Esophagus (tissue), 2 donors: ENCODE measurements at regions not wholly inside any gene's neighbourhood (a gene's known extent, or its start where the extent isn't known, plus 50 kb on each side); places are given as distances from the start of the nearest gene placed in this dataset.

Source experiments
- H3K27ac ChIP-seq, 2 donors: one replicate each; pipeline ENCODE4 v1.5.1; 2013; ENCODE audit warnings: low read depth in 2 of 2, mild to moderate bottlenecking in 2 of 2, inconsistent platforms in 1 of 2, low read length in 1 of 2, moderate library complexity in 1 of 2
- H3K27me3 ChIP-seq, 2 donors: one replicate each; pipeline ENCODE4 v1.6.1; 2013; ENCODE audit warnings: low read length in 2 of 2, control low read depth in 1 of 2, mild to moderate bottlenecking in 1 of 2; ENCODE audit not compliant: insufficient read depth in 2 of 2, control insufficient read depth in 1 of 2
- H3K36me3 ChIP-seq, 2 donors: one replicate each; pipeline ENCODE4 v1.6.1; 2013; ENCODE audit warnings: low read length in 1 of 2; ENCODE audit not compliant: control insufficient read depth in 2 of 2, insufficient read depth in 2 of 2
- H3K4me1 ChIP-seq, 2 donors: one replicate each; pipeline ENCODE4 v1.6.1; 2013; ENCODE audit warnings: low read length in 1 of 2; ENCODE audit not compliant: control insufficient read depth in 2 of 2, insufficient read depth in 2 of 2
- H3K4me3 ChIP-seq, 2 donors: one replicate each; pipeline ENCODE4 v1.5.1; 2013; ENCODE audit warnings: low read length in 2 of 2, mild to moderate bottlenecking in 2 of 2, low read depth in 1 of 2, moderate library complexity in 1 of 2
- H3K9me3 ChIP-seq, 2 donors: one replicate each; pipeline ENCODE4 v1.6.1; 2013; ENCODE audit warnings: mild to moderate bottlenecking in 2 of 2, low read depth in 1 of 2, low read length in 1 of 2, moderate library complexity in 1 of 2; ENCODE audit not compliant: control insufficient read depth in 2 of 2, insufficient read depth in 1 of 2
- WGBS, 2 donors: extraction: QIAGEN DNeasy Blood & Tissue Kit; methylation state at CpG; one replicate each; pipeline ENCODE4 v1.1.7; 2013; 5-methylcytosine and 5-hydroxymethylcytosine counted together
- donor health status: healthy with polysubstance abuse.
- donor health status: Bipolar disorder and iron deficiency.

- WGBS, 2 donors, result 83 to 94% methylated on average over 3 of the region's 3 CpGs
These were observed 436.7 kb downstream of the LPIN1 start for GRCh38 chr2:12183032-12183645.

GRCh38 chr2:12192762-12193161, 446.3 kb downstream of the LPIN1 start:
- H3K4me1 ChIP-seq, result no peaks in the 10 kb centered on the region
- no peak overlapping the region for H3K4me3 ChIP-seq
- WGBS, 2 donors, result 70 to 71% methylated on average over 5 of the region's 5 CpGs
- no peaks in the 10 kb centered on the region for H3K9me3 ChIP-seq
- no peaks in the 10 kb centered on the region for H3K27me3 ChIP-seq
- H3K27ac ChIP-seq, result peak overlapping the region in 1 of 2 donors; percentile 10
- no peaks in the 10 kb centered on the region for H3K36me3 ChIP-seq

More at GRCh38 chr2:12183032-12183645, 436.7 kb downstream of the LPIN1 start:
- H3K27ac ChIP-seq, result no peak overlapping the region
- no peaks in the 10 kb centered on the region for H3K4me1 ChIP-seq
- H3K4me3 ChIP-seq, result no peak overlapping the region
- no peaks in the 10 kb centered on the region for H3K27me3 ChIP-seq
- H3K9me3 ChIP-seq, result no peaks in the 10 kb centered on the region
- no peaks in the 10 kb centered on the region for H3K36me3 ChIP-seq

- no peak overlapping the region for H3K27ac ChIP-seq
- H3K9me3 ChIP-seq, result no peaks in the 10 kb centered on the region
- no peaks in the 10 kb centered on the region for H3K4me1 ChIP-seq
- 69 to 81% methylated on average over 1 of the region's 1 CpG for WGBS, 2 donors
- H3K36me3 ChIP-seq, result no peaks in the 10 kb centered on the region
- H3K4me3 ChIP-seq, result no peak overlapping the region
- H3K27me3 ChIP-seq, result no peaks in the 10 kb centered on the region
These were observed 448.5 kb downstream of the LPIN1 start for GRCh38 chr2:12194968-12195367.

- WGBS, 2 donors, result 89 to 90% methylated on average over 1 of the region's 1 CpG
- H3K36me3 ChIP-seq, result no peaks in the 10 kb centered on the region
- no peaks in the 10 kb centered on the region for H3K27me3 ChIP-seq
- no peak overlapping the region for H3K27ac ChIP-seq
- no peaks in the 10 kb centered on the region for H3K9me3 ChIP-seq
- no peaks in the 10 kb centered on the region for H3K4me1 ChIP-seq
- H3K4me3 ChIP-seq, result no peak overlapping the region
These were observed 450.1 kb downstream of the LPIN1 start for GRCh38 chr2:12196495-12196894.

GRCh38 chr2:12197133-12197532, 450.7 kb downstream of the LPIN1 start:
- H3K4me3 ChIP-seq, result no peak overlapping the region
- no peaks in the 10 kb centered on the region for H3K27me3 ChIP-seq
- no peaks in the 10 kb centered on the region for H3K36me3 ChIP-seq
- no peaks in the 10 kb centered on the region for H3K9me3 ChIP-seq
- WGBS, 2 donors, result 95 to 96% methylated on average over 1 of the region's 1 CpG
- H3K27ac ChIP-seq, result no peak overlapping the region
- no peaks in the 10 kb centered on the region for H3K4me1 ChIP-seq

- Histone ChIP-seq H3K27ac (no peak overlapping the region), H3K9me3 (no peaks in the 10 kb centered on the region), H3K4me1 (no peaks in the 10 kb centered on the region), H3K27me3 (no peaks in the 10 kb centered on the region), H3K36me3 (no peaks in the 10 kb centered on the region), H3K4me3 (no peak overlapping the region)
- WGBS, 2 donors, result 73 to 75% methylated on average over 8 of the region's 8 CpGs
These were observed 453.2 kb downstream of the LPIN1 start for GRCh38 chr2:12199491-12200211.

GRCh38 chr2:12201369-12201768, 454.9 kb downstream of the LPIN1 start:
- Histone ChIP-seq H3K36me3 (no peaks in the 10 kb centered on the region), H3K4me1 (no peaks in the 10 kb centered on the region), H3K27ac (no peak overlapping the region), H3K9me3 (no peaks in the 10 kb centered on the region), H3K4me3 (no peak overlapping the region), H3K27me3 (no peaks in the 10 kb centered on the region)
- WGBS, 2 donors, result 70 to 77% methylated on average over 6 of the region's 6 CpGs

GRCh38 chr2:12202313-12203075, 456.1 kb downstream of the LPIN1 start:
- Histone ChIP-seq H3K4me3 (no peak overlapping the region), H3K27me3 (no peaks in the 10 kb centered on the region), H3K36me3 (no peaks in the 10 kb centered on the region), H3K4me1 (no peaks in the 10 kb centered on the region), H3K9me3 (peaks cover 0 to 3% of the 10 kb centered on the region in 2 donors), H3K27ac (no peak overlapping the region)
- WGBS, 2 donors, result 77 to 78% methylated on average over 12 of the region's 12 CpGs

GRCh38 chr2:12203528-12203927, 457.1 kb downstream of the LPIN1 start:
- Histone ChIP-seq H3K4me3 (no peak overlapping the region), H3K36me3 (no peaks in the 10 kb centered on the region), H3K9me3 (peaks cover 0 to 3% of the 10 kb centered on the region in 2 donors), H3K27me3 (no peaks in the 10 kb centered on the region), H3K27ac (no peak overlapping the region), H3K4me1 (no peaks in the 10 kb centered on the region)
- 93 to 94% methylated on average over 2 of the region's 2 CpGs for WGBS, 2 donors
